Right renal cortex interstitium (tissue), 3 donors: ENCODE measurements at regions not wholly inside any gene's neighbourhood (a gene's known extent, or its start where the extent isn't known, plus 50 kb on each side); places are given as distances from the start of the nearest gene placed in this dataset.
A peak's percentile ranks its signal among the peaks of the same experiment; 100 is the strongest.

ENCODE experiments used
- DNase-seq, 3 donors: peaks; one replicate each; pipeline ENCODE4 v3.0.0-alpha.2; 2013; ENCODE audit warnings: low read depth in 3 of 3, low spot score in 2 of 3

GRCh38 chr3:139197251-139197650 is 146.6 kb upstream of the MRPS22 start:
- no peak for DNase-seq

- no peak for DNase-seq
These were observed 145.6 kb upstream of the MRPS22 start for GRCh38 chr3:139198186-139198585.

- no peak for DNase-seq
These were observed 144.9 kb upstream of the MRPS22 start for GRCh38 chr3:139198929-139199328.

GRCh38 chr3:139199421-139200010 is 144.3 kb upstream of the MRPS22 start:
- DNase-seq, result no peak

- DNase-seq, result no peak
These were observed 142.2 kb upstream of the MRPS22 start for GRCh38 chr3:139201446-139202225.

GRCh38 chr3:139202226-139202958 is 141.4 kb upstream of the MRPS22 start:
- DNase-seq, result peak; percentile 12 to 29 (median 27)

GRCh38 chr3:139202959-139203349 is 140.9 kb upstream of the MRPS22 start:
- no peak for DNase-seq

- no peak for DNase-seq
These were observed 140.1 kb upstream of the MRPS22 start for GRCh38 chr3:139203752-139204151.

- no peak for DNase-seq
These were observed 139.1 kb upstream of the MRPS22 start for GRCh38 chr3:139204728-139205127.

- no peak for DNase-seq
These were observed 129.9 kb upstream of the MRPS22 start for GRCh38 chr3:139213936-139214335.

- no peak for DNase-seq
These were observed 126.9 kb upstream of the MRPS22 start for GRCh38 chr3:139216958-139217357.

GRCh38 chr3:139217633-139218032 is 126.2 kb upstream of the MRPS22 start:
- no peak for DNase-seq

- no peak for DNase-seq
These were observed 125.8 kb upstream of the MRPS22 start for GRCh38 chr3:139218046-139218445.

GRCh38 chr3:139219463-139219862 is 124.4 kb upstream of the MRPS22 start:
- no peak for DNase-seq

GRCh38 chr3:139222100-139222657 is 121.6 kb upstream of the MRPS22 start:
- DNase-seq, result no peak

GRCh38 chr3:139225548-139225947 is 118.3 kb upstream of the MRPS22 start:
- no peak for DNase-seq

- DNase-seq, result no peak
These were observed 117.1 kb upstream of the MRPS22 start for GRCh38 chr3:139226731-139227130.

- DNase-seq, result no peak
These were observed 116.7 kb upstream of the MRPS22 start for GRCh38 chr3:139227165-139227564.

- no peak for DNase-seq
These were observed 116.0 kb upstream of the MRPS22 start for GRCh38 chr3:139227827-139228226.

GRCh38 chr3:139230391-139230790 is 113.4 kb upstream of the MRPS22 start:
- no peak for DNase-seq

GRCh38 chr3:139231555-139232281 is 112.1 kb upstream of the MRPS22 start:
- no peak for DNase-seq
